GM13976 (cell line): ENCODE measurements at regions not wholly inside any gene's neighbourhood (a gene's known extent, or its start where the extent isn't known, plus 50 kb on each side); places are given as distances from the start of the nearest gene placed in this dataset.

Source experiments
- DNase-seq: peaks from one replicate; pipeline ENCODE4 v3.0.0; 2012; ENCODE audit warnings: low spot score
- in situ Hi-C: fragments of 300-500 bp; cut with MboI; formaldehyde crosslinking; loops from one replicate; pipeline ENCODE4 v1.12.0; 2022; ENCODE audit warnings: low sequenced_read_pairs, mixed read lengths, inconsistent platforms; ENCODE audit not compliant: unreplicated experiment
- TF ChIP-seq, protein P1 (sequence below): IDR thresholded peaks from 2 replicates; pipeline ENCODE4 v1.5.1; 2012; ENCODE audit warnings: borderline replicate concordance, mild to moderate bottlenecking; ENCODE audit not compliant: insufficient read depth; ENCODE audit errors: extremely low read depth, missing control alignments, control extremely low read depth

DNA sequence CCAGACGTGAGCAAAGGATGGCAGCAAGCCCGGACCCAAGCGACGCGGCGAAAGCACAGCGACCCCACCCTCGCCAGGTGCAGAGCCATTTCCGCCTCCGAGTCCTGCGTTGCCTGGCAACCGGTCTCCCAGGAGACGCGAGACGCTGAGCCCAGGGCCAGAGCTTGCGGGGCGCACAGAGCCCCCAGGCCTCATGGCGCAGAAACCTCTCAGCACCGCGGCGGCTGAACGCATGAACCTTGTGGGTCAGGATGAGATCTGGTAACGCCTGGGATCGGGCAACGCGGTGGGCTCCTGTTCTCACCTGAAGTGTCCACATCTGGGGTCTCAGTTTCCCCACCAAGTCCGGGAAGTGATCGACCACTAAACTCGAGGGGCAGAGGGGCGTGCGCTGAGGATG, 77.7 kb downstream of the ANKRD60 start:
- TF ChIP-seq, protein P1, sequence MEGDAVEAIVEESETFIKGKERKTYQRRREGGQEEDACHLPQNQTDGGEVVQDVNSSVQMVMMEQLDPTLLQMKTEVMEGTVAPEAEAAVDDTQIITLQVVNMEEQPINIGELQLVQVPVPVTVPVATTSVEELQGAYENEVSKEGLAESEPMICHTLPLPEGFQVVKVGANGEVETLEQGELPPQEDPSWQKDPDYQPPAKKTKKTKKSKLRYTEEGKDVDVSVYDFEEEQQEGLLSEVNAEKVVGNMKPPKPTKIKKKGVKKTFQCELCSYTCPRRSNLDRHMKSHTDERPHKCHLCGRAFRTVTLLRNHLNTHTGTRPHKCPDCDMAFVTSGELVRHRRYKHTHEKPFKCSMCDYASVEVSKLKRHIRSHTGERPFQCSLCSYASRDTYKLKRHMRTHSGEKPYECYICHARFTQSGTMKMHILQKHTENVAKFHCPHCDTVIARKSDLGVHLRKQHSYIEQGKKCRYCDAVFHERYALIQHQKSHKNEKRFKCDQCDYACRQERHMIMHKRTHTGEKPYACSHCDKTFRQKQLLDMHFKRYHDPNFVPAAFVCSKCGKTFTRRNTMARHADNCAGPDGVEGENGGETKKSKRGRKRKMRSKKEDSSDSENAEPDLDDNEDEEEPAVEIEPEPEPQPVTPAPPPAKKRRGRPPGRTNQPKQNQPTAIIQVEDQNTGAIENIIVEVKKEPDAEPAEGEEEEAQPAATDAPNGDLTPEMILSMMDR, result no peak
- in situ Hi-C loops, result no loop called here
- DNase-seq, result no peak

DNA sequence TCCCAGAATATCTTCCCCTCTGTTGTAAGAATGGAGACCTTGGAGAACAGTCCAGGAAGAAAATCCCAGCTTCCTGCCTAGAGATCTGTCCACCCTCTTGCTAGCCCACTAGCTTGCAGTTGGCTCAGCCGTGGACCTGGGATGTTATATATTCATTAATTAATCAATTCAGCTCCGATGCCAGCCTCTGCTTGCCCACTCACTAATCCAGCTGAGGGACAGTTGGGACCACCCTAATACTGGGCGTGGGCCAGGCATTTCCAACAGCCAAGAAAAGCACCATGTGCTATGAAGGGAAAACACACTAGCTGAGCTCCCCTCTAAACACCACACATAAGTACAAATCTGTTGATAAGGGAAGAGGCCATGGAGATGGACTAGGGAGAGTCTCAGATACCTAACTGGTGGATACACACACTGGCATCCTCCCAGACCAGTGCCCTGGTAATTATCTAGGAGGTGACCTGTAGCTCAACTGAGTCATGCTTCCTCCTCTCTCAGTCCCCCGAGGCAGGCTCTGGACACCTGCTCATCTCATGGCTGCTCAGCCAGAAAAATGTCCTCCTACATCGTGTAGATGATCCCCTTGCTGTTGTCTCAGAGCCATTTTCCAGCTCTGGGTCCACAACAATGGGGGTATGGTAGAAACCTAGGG, 78.9 kb downstream of the ANKRD60 start:
- in situ Hi-C loops, result no loop called here
- no peak for DNase-seq

DNA sequence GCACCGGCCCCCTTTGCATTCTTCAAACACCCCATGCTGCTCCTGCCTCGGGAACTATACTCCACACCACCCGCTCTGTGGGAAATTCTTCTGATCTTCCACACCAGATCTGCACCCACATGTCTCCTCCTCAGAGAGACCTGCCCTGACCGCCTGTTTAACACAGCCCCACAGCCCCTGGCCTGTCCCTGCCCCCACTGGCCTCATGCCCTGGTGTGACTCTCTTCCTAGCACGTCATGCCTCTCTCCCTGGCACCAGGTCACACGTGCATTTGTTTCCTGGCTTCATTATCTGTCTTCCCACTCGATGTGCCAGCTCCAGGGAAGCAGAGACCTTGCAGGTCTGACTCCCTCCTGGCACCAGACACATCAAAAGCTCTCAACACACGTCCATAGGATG, 79.6 kb downstream of the ANKRD60 start:
- no peak for DNase-seq
- TF ChIP-seq, protein P1, result no peak
- in situ Hi-C loops, result no loop called here

More for the DNA sequence above, 78.9 kb downstream of the ANKRD60 start:
- TF ChIP-seq, protein P1, result no peak

DNA sequence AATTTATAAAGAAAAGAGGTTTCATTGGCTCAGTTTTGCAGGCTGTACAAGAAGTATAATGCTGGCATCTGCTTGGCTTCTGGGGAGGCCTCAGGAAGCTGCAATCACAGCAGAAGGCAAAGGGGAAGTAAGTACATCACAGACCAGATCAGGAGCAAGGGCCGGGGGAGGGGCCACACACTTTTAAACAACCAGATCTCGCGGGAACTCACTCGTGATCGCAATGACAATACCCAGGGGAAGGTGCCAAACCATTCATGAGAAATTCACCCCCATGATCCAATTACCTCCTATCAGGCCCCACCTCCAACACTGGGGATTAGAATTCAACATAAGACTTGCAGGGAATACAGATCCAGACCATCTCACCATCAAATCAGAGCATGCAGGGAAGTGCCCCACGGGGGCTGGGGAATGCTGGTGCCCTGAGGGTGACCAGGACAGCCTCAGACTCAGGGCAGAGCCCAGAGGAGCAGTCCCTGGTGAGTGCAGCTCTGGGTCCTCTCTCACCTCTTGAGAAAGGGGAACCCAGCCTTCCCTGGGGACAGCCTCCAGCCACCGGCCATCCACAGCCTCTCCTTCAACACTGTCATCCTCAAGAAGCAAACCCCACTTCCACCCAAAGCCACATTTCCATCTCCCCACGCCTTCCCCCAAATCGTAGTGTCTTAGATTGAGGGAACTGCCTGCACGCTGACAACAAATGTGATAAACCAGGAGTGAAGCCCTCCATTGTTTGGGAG, 80.7 kb downstream of the ANKRD60 start:
- DNase-seq, result no peak
- in situ Hi-C loops, result no loop called here
- TF ChIP-seq, protein P1, result no peak

DNA sequence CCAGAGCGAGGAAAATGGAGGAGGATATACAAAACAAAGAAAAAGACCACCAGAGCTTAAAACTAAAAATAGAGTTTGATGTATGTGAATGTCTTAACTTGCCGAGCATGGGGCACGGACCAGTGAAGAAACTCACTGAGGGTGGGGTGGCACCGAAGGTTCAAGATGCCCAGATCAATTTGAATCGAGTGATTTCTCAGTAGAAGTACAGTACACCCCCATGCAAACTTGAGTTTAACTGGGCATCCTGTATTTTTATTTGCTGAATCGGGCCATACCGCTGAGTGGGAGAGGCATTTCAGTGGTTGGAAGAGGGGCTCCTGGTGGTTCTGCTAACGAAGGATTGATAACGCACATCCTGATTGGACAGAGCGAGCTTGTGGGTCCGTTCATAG, 81.7 kb downstream of the ANKRD60 start:
- in situ Hi-C loops, result no loop called here
- DNase-seq, result no peak
- TF ChIP-seq, protein P1, result no peak

DNA sequence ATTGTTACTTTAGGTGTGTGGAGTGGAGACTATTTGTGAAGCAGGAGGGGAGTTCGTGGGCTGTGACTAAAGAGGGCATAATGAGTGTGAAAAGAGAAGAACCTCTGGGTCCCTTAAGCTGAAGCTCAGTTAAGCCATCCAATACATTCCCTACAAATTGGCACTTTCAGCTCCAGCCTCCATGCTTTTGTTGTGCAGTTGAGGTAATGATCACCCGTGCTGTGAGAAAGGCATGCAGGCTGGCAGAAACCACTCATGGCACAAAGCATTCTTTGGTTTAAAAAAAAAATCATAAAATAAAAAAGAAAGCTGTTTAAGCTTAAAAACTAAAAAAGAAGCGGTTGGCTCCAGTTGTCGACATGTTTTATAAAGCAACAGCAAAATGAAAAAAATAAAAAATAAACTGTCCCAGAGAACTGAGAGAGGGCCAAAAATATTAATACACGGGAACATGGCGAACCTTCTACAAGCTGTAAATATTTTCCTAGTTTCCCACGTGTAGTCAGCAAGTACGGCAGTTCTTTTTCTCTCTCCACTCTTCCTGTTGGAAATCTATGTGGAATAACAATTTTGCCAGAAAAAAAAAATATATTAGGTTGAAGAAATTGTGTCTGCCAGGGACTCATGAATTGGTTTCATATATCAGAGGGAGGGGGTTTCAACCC, 82.2 kb downstream of the ANKRD60 start:
- TF ChIP-seq, protein P1, result no peak
- no peak for DNase-seq
- in situ Hi-C loops, result no loop called here
